Body of pancreas (tissue), 4 donors: ENCODE measurements at regions not wholly inside any gene's neighbourhood (a gene's known extent, or its start where the extent isn't known, plus 50 kb on each side); places are given as distances from the start of the nearest gene placed in this dataset.

Experiments
- POLR2A ChIP-seq, 3 donors: fragments of 450-650 bp; IDR thresholded peaks; one replicate each; pipeline ENCODE4 v1.6.1; 2016; ENCODE audit warnings: antibody characterized with exemption in 3 of 3, mild to moderate bottlenecking in 2 of 3
- TF ChIP-seq, protein P1 (sequence below), 7 experiments: fragments of 450-650 bp in 4 of 7; fragments of 200-600 bp in 3 of 7; sonication (generic) in 3 of 7; IDR thresholded peaks; one replicate each; pipeline ENCODE4 v1.5.1; 2016 to 2019; ENCODE audit warnings: antibody characterized with exemption in 7 of 7

DNA sequence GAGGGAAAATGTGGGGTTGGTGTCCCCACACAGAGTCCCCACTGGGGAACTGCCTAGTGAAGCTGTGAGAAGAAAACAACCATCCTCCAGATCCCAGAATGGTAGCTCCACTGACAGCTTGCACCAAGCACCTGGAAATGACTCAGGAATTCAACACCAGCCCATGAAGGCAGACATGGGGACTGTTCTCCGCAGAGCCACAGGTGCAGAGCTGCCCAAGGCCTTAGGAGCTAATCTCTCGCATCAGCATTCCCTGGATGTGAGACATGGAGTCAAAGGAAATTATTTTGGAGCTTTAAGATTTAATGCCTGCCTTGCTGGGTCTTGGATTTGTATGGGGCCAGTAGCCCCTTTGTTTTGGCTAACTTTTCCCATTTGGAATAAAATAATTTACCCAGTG, 367.9 kb downstream of the FAM133A start:
- TF ChIP-seq, protein P1, sequence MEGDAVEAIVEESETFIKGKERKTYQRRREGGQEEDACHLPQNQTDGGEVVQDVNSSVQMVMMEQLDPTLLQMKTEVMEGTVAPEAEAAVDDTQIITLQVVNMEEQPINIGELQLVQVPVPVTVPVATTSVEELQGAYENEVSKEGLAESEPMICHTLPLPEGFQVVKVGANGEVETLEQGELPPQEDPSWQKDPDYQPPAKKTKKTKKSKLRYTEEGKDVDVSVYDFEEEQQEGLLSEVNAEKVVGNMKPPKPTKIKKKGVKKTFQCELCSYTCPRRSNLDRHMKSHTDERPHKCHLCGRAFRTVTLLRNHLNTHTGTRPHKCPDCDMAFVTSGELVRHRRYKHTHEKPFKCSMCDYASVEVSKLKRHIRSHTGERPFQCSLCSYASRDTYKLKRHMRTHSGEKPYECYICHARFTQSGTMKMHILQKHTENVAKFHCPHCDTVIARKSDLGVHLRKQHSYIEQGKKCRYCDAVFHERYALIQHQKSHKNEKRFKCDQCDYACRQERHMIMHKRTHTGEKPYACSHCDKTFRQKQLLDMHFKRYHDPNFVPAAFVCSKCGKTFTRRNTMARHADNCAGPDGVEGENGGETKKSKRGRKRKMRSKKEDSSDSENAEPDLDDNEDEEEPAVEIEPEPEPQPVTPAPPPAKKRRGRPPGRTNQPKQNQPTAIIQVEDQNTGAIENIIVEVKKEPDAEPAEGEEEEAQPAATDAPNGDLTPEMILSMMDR (IDR thresholded peaks at IDR 0.05), result no peak
- TF ChIP-seq POLR2A (IDR thresholded peaks at IDR 0.05), result no peak
